ENCODE measurements at regions not wholly inside any gene's neighbourhood (a gene's known extent, or its start where the extent isn't known, plus 50 kb on each side); places are given as distances from the start of the nearest gene placed in this dataset.

DNA sequence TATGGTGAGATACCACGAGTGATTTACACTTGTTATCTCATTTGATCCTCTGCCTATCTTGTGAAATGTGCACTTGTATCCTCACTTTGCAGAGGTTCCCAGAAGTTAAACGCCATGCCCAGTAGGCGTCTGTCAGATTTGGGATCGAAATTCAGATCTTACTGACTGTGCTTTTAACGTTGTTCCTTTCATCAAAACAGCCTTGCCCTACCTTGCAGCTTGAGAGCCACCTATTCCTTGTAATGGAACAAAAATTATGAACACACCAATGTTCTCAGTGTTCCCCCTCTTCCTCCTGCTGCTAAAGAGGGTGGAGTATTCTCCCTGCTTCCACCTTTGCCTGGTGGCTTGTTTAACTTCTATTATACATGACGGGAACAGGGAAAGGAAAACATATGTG lies 257.0 kb downstream of the MSX2 start:
- no peak for DNase-seq
- H3K27me3 ChIP-seq (replicated peaks in 1 of 7), result peaks cover 0 to 6% (median 0%) of the 10 kb centered on the region in 7 donors
- no peak for TF ChIP-seq POLR2AphosphoS5 (IDR thresholded peaks at IDR 0.05)
- no peak for TF ChIP-seq POLR2A (IDR thresholded peaks at IDR 0.05)
- TF ChIP-seq, protein P1, sequence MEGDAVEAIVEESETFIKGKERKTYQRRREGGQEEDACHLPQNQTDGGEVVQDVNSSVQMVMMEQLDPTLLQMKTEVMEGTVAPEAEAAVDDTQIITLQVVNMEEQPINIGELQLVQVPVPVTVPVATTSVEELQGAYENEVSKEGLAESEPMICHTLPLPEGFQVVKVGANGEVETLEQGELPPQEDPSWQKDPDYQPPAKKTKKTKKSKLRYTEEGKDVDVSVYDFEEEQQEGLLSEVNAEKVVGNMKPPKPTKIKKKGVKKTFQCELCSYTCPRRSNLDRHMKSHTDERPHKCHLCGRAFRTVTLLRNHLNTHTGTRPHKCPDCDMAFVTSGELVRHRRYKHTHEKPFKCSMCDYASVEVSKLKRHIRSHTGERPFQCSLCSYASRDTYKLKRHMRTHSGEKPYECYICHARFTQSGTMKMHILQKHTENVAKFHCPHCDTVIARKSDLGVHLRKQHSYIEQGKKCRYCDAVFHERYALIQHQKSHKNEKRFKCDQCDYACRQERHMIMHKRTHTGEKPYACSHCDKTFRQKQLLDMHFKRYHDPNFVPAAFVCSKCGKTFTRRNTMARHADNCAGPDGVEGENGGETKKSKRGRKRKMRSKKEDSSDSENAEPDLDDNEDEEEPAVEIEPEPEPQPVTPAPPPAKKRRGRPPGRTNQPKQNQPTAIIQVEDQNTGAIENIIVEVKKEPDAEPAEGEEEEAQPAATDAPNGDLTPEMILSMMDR (IDR thresholded peaks at IDR 0.05 in 8 of 11, conservative IDR thresholded peaks at IDR 0.05 in 3 of 11), result no peak
- H3K4me1 ChIP-seq, result no peaks in the 10 kb centered on the region
- intact Hi-C loops (cut with DNase I; ENCODE audit: low total_unique reads), result no loop called here
- H3K36me3 ChIP-seq, result no peaks in the 10 kb centered on the region
- H3K4me3 ChIP-seq, result no peak overlapping the region
- whole genome bisulfite sequencing, 5 donors, result 50 to 67% (median 58%) methylated on average over 6 of the region's 6 CpGs
- no peak overlapping the region for H3K27ac ChIP-seq
- no peaks in the 10 kb centered on the region for H3K9me3 ChIP-seq

DNA sequence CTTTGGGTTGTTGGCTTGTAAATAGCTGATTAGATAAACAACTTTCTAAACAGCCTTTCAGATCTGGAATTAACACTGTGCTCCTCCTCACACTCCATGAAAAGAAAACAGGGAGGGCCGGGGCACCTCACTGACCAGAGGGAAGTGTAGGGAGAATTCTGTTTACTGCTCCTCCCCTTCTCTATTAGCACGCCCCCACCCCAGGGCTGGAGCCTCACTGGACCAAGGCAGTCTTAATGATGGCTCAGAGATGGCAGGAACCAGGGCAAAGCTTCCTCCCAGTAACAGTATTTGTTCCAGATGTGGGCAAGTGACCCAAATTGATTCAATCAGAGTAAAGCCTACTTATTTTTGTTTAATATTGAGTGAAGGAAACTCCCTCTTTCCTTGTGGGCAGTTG lies 256.6 kb downstream of the MSX2 start:
- 42 to 62% (median 57%) methylated on average over 2 of the region's 2 CpGs for WGBS, 5 donors
- Histone ChIP-seq H3K9me3 (no peaks in the 10 kb centered on the region), H3K27me3 (replicated peaks in 1 of 7) (peaks cover 0 to 11% (median 0%) of the 10 kb centered on the region in 7 donors), H3K4me1 (no peaks in the 10 kb centered on the region), H3K4me3 (no peak overlapping the region), H3K27ac (no peak overlapping the region), H3K36me3 (no peaks in the 10 kb centered on the region)
- TF ChIP-seq, protein P1 (IDR thresholded peaks at IDR 0.05 in 8 of 11, conservative IDR thresholded peaks at IDR 0.05 in 3 of 11), result no peak
- TF ChIP-seq POLR2A (IDR thresholded peaks at IDR 0.05), result no peak
- no peak for TF ChIP-seq POLR2AphosphoS5 (IDR thresholded peaks at IDR 0.05)
- no peak for DNase-seq
- intact Hi-C loops (cut with DNase I; ENCODE audit: low total_unique reads), result no loop called here

DNA sequence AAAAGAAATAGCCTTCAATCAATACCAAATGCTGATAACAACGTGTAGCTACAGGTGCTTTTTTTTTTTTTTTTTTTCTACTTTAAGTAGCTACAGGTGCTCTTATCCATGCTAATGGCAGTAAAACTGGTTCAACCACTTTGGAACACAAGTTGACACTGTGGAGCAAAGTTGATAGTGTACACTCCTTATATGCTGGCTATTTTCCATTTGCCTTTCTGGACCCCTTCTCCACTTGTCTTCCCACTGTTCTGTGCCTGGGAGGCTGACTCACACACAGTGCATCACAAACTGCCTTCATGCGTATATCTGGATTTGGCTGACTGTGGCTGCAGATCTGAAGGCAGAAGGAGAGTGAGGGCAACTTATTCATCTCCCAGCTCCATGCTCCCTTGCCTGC lies 247.9 kb downstream of the MSX2 start:
- peaks cover 0 to 43% (median 0%) of the 10 kb centered on the region in 7 donors for H3K27me3 ChIP-seq (replicated peaks in 1 of 7)
- no peak overlapping the region for H3K4me3 ChIP-seq
- no peaks in the 10 kb centered on the region for H3K36me3 ChIP-seq
- no peak for DNase-seq
- H3K9me3 ChIP-seq, result peaks cover 0 to 18% (median 12%) of the 10 kb centered on the region in 8 donors
- 52 to 61% (median 58%) methylated on average over 2 of the region's 2 CpGs for WGBS, 5 donors
- intact Hi-C loops (cut with DNase I; ENCODE audit: low total_unique reads), result no loop called here
- no peaks in the 10 kb centered on the region for H3K4me1 ChIP-seq
- H3K27ac ChIP-seq, result no peak overlapping the region
- TF ChIP-seq, protein P1 (IDR thresholded peaks at IDR 0.05 in 8 of 11, conservative IDR thresholded peaks at IDR 0.05 in 3 of 11), result no peak
- no peak for TF ChIP-seq POLR2A (IDR thresholded peaks at IDR 0.05)
- TF ChIP-seq POLR2AphosphoS5 (IDR thresholded peaks at IDR 0.05), result no peak

DNA sequence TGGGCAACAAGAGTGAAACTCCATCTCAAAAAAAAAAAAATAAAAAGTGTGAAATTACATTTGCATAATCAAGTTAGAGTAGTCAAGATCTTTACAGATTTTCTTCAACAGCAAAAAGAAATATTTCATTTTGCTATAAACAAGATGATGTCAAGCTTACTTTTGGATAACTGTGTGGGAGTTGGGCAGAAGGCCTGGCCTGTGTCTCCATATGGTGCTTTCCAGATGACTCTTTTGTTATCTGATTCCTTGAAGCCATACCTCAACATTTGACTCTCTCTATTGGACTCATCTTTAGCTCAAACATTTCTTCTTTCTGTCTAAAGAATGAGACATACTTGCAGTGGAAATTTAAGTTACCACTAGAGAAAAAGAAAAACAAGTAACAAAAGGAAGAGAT lies 246.8 kb downstream of the MSX2 start:
- peaks cover 6 to 29% (median 22%) of the 10 kb centered on the region in 8 donors for H3K9me3 ChIP-seq
- H3K36me3 ChIP-seq, result no peaks in the 10 kb centered on the region
- no peak for TF ChIP-seq POLR2AphosphoS5 (IDR thresholded peaks at IDR 0.05)
- TF ChIP-seq POLR2A (IDR thresholded peaks at IDR 0.05), result no peak
- TF ChIP-seq, protein P1 (IDR thresholded peaks at IDR 0.05 in 8 of 11, conservative IDR thresholded peaks at IDR 0.05 in 3 of 11), result no peak
- H3K4me3 ChIP-seq, result no peak overlapping the region
- H3K4me1 ChIP-seq, result no peaks in the 10 kb centered on the region
- DNase-seq, result no peak
- peaks cover 0 to 35% (median 0%) of the 10 kb centered on the region in 7 donors for H3K27me3 ChIP-seq (replicated peaks in 1 of 7)
- no peak overlapping the region for H3K27ac ChIP-seq
- intact Hi-C loops (cut with DNase I; ENCODE audit: low total_unique reads), result no loop called here

Data from spleen (tissue), 11 donors.